Renal pelvis (tissue), 1 donor: ENCODE measurements at regions not wholly inside any gene's neighbourhood (a gene's known extent, or its start where the extent isn't known, plus 50 kb on each side); places are given as distances from the start of the nearest gene placed in this dataset.

ENCODE experiments used
- DNase-seq: peaks from one replicate; pipeline ENCODE4 v3.0.0-alpha.2; 2013

DNA sequence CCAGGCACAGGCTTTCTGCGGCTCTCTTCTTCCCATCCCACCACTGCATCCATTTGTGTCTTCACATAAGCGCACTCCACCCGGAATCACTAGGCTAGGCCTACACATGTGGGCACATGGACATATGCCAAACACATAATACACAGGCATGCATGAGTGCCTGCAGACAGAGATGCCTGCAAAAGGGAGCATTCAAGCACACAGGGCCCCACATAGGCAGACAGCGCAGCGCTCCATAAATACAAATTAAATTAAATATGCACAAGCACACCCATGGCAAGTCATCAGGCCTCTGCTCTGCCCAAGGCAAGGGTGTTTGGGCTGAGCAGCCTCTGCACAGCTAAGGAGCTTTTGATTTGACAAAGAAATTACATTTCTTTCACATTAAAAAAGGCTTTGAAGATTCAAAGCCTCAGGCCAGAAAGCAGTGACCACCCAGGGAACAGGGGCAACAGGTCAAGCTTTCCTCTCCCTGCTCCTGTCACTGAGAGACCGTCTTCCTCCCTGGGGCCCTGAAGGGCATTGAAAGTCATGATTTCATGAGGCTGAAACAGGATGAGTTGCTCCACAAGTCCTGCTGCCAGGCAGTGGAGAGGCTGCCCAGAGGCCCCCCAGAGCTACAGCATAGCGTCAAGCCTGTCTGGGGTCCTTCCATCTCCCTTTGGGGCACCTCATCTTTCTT, 134.2 kb upstream of the LRFN2 start:
- DNase-seq: no peak

DNA sequence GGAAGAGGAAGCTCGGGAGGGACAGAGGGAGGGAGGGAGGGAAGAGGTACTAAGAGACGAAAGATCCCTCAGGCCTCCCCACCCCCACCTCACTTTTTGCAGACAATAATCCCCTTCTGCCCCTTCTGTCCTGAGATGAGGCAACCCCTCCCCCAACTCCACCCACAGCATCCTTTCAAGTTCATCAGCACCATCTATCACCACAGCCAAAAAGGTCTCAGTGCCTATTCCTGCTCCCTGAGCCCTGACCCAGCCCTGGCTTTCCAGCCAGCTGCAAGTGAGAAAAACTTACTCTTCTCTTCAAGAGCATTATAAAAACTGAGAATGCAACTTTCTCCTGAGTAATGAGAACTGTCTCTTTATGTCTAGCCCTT, 133.2 kb upstream of the LRFN2 start:
- DNase-seq: no peak

DNA sequence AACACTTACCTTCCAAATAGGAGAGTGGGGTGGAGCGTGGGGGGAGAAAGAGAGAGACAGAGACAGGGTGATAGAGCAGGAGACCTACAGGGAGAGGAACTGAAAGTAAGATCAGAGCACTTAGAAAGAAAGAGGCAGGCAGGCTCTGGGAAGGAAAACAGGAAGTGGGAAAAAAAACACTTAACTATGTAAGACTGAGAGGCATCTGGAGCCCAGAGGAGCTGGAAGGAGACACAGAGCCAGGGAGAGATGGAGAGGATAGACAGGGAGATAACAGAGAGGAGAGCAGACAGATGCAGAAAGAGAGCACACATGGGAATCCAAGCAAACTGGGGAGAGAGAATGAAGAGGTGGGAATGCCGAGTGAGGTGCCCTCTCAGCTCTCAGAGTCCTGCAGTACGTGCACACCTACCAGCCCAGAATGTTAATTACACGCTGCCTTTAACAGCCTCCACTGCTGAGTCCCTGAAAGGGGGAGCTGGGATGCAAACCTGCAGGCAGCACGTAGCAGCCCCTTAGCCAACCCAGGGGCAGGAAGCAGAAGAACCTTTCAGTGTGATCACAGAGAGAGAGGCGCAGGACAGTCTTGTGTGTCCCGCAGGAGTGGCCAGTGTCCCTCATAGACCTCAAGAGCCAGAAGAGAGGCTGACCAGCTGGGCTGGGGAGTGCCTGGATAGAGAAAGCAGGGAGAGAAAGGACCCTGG, 132.7 kb upstream of the LRFN2 start:
- no peak for DNase-seq

DNA sequence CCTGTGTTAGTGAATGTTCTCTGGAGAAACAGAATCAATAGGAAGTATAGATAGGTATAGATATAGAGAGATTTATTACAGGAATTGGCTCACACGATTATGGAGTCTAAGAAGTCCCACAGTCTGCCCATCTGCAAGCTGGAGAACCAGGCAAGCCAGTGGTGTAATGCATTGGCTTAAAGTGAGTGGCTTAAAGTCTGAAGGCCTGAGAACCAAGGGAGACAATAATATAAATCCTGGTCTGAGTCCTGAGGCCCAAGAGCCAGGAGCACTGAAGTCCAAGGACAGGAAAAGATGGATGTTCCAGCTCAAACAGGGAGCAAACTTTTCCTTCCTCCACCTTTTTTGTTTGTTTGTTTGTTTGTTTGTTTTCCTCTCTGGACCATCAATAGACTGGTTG, 131.2 kb upstream of the LRFN2 start:
- no peak for DNase-seq

DNA sequence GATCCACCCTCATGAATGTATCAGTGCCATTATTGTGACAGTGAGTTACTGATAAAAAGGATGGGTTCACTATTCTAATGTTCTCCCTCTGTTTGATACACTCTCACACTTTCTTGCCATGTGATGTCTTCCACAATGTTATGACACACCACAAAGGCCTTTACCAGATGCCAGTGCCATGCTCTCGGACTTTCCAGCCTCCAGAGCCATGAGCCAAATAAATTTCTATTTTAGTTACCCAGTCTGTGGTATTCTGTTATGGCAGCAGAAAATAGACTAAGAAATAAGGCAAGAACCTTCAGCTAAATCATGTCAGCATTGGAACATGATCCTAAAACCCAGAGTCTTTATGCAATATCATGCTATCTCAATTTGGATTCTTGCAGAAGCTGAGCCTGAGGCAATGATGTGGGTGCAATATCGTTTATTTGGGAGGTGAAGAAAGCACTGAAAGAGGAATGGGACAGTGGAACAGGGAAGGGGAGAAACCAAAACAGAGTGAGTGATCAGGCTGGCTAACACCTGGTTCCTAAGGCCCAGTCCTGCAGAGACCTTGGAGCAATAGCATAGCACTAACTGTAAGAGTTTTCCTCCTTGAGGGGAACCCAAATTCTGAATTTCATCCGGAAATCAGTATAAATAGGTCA, 130.4 kb upstream of the LRFN2 start:
- no peak for DNase-seq

DNA sequence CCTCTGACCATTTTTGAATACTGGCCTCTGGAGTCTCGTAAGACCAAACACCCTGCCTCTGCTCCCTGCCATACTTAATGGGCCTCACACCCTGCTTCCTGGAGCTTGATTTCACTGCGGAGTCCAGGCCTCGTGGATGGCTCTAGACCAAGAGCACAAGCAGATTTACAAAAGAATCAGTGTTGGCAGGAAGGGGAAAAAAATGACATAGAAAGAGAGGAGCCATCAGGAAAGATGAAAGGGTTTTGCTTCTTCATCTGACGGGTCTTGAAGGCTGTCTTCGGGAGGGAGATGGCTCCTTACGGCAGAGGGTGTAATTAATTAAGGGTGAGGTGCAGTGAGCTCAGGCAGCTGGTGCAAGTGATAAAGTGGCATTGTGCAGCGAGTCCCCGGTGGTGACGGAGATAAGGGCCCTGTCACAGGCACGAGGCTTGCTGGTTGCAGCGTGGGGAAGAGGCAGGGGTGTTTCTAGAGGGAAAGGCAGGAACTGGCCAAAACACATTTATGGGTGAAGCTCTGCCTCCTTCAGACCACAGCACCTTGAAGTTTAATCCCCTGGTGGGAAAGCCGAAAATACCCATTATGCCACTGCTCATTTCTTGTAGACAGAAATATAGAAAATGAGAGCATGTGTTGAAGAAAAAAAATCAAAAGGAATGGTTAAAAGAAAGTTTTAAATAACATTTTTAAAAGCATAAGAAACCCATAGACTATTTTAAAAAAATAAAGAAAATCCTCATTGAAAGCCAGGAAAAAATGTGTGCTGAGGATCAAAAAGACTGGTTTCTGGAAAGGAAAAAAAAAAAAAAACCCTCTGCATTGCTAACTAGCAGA, 128.6 kb upstream of the LRFN2 start:
- no peak for DNase-seq

DNA sequence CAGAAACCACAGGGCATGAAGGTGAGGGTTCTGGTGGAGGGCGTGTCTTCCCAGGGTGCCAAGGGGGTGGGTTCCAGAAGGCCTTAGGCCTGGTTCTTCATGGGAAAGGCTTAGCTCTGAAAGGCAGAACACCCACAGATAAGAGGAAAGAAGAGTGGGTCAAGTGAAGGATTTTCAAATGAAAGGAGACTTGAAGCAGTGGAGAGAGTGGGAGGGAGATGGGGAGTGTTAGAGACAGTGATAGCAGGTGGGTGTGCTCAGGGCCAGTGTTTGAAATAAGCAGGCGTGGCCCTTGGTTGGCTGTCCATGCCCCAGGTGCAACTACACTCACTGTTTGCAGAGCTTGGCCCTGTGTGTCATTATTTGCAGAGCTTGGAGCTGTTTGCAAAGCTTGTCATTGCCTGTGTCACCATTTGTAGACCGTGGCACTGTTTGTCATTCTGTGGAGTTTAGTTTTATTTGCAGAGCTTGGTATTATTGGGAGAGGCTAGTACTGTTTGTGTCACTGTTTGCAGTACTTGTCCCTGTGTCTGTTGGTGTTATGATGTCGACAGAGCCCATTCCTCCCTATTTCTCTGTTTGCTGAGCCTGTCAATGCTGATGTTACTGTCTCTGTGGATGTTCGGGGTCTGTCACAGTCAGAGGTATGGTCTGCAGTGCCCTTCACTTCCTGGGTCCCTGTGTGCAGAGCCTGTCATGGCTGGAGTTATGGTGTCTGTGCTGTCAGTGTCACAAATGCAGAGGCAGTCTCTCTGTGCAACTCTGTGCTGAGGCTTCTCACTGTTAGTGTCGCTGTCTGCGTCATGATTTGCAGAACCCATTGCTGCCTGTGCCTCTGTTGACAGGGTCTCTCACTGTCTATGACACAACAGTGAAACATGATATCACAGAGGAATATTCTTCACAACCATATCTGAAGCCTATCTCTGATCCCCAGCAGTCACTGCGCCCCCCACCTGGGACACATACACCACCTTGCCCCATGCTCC, 127.7 kb upstream of the LRFN2 start:
- no peak for DNase-seq

DNA sequence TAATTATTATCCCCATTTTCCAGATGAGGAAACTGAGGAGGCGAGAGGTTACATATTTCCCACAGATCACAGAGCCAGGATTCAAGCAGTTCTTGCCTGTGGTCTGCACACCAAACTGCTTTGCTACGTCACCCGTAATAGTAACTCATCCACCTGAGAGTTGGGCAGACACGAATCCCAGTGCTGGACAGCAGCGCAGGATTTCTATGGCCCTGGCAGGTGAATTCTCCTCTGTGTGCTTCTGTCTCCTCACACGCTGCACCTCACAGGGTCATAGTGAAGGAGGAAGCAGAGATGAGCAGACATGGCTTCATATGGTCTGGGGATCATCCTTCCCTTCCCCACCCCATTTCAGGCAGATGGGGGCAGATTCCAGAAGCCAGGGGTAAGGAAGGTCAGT, 127.0 kb upstream of the LRFN2 start:
- no peak for DNase-seq

DNA sequence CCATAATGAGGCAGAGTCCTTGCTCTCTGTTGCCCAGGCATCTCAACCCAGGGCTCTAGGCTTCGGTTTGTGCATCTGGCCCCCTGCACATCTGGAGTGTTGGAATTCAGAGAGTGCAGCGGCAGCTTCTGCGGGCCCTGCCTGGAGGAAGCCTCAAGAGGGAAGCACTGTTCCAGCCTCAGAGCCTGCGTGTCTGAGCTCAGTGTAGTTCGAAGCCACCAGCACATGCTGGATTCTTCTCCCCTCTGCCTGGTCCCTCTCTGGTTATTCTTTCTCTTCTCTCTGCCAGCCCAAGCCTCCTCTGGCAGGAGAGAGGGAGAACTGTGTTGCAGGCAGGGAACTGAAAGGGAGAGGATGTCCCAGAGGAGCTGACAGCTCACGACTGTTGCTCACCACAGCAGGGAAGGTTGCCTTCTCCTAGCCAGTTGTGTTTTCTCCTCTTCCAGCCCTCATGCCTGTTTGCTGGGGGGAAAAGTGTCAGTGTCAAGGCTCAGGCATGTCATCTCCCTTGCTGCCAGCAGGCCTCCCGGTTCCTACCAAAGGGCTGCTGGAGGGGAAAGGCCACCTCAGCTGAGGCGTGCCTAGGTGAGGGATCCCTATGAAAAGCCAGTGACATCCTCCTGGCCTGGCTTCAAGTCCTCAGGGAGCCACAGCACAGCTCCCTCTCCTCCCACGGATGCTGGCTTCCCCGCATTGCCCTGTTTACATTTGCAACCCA, 126.0 kb upstream of the LRFN2 start:
- DNase-seq: no peak

DNA sequence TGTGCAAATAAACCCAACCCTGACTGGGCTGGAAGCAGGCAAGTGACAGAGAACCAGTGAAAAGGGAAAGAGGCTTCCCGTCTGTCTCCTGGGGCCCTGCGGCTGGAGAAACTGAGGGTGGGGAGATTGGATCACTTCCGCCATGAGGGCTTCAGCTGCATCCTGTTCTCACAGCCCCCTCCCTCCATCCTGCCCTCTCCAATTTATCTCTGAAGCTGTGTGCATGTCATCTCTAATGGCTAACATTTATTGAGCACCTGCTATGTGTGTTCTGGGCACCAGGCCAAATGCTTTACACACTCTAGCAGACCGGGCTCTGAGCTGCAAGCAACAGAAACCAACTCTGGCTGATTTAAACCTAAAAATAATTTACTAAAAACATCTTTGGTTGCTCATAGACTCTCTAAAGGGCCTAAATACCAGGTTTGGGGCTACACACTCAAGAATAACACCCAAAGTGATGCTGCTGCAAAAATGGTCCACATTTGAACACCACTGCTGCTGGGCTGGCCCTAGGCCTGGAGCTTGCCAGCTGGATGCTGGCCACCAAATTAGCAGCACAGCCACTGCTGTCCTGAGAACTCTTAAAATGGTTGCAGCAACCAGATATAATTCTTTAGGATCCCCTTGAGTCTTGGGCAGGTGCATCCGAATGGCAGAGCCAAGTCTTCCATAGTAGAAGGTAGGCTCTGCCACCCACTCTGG, 123.6 kb upstream of the LRFN2 start:
- no peak for DNase-seq

DNA sequence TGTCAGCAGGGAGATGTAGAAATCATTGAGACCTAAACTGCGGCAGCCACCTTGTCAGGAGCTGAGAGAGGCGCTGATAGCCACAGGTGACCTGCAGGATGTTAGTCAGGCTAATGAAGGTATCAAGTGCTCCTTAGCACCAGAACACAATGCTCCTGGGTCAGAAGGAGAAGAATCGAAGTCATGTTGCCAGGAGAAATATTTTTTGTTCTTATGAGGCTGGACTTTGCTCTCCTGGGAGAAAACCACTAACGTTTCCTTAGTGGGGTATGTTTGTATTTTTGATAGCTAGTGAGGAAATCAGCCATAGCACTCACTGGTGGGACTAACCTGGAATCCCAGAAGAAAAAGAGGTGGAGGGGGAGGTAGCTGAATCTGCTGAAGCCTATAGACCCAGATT, 120.9 kb upstream of the LRFN2 start:
- no peak for DNase-seq

DNA sequence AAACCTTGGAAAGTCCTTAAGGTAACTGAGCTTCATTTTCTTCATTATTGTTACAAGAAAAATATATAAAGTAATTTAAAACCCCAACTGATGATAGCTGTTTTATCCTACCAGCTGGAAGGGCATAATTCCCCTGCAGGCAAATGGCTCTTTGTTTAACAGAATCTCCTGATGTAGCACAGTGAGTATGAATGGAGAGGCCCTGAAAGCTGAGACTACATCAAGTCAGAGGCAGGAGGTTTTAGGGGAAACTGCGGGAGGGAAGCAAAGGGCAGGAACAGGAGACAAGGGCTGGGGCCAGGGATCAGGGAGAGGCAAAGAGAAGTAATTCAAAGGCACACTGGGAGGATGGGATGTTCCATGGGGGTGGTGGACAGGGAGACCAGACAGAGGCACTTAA, 119.0 kb upstream of the LRFN2 start:
- no peak for DNase-seq

DNA sequence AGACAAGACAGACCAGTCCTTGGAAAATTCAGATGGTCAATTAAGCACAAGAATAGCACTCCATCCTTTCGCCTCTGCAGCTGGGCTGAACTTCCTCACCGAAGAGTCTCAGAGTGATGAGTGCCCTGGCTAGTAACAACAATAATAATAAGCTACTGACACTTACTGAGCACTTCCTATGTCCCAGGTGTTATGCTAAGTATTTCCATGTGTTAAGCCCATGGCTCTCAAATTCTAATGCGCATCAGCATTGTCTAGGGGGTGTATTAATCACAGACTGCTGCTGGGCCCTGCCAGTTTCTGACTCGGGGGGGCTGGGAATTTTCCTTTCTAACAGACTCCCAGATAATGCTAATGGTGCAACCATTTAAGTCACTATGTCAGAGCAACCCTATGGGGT, 118.2 kb upstream of the LRFN2 start:
- no peak for DNase-seq

DNA sequence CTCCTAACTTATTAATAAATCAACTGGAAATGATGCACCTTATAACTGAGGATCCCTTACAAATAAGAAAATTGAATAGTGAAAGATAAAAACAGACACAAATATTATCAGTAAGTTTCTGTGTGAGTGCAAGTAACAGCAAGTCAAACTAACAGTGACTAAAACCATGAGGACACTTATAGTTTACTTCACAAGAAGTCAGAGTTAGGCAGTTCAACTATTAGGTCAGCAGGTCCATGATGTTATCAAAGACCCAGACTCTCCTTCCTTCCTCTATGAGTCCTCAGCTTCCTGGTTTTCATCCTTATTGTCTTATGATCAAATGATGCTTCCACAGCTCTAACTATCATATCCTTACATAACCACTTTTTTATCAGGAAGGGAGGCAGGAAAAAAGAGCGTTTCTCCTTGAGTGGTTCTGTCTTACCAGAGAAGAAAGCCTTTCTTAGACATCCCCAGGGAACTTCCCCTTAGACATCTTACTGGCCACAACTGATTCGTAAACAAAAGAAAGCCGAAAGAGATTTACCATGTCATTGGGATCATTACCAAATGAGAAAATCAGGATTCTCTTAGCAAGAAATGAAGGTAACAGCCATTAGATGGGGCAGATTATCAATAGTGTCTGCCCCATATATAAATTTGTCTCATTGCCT, 114.3 kb upstream of the LRFN2 start:
- DNase-seq: no peak

DNA sequence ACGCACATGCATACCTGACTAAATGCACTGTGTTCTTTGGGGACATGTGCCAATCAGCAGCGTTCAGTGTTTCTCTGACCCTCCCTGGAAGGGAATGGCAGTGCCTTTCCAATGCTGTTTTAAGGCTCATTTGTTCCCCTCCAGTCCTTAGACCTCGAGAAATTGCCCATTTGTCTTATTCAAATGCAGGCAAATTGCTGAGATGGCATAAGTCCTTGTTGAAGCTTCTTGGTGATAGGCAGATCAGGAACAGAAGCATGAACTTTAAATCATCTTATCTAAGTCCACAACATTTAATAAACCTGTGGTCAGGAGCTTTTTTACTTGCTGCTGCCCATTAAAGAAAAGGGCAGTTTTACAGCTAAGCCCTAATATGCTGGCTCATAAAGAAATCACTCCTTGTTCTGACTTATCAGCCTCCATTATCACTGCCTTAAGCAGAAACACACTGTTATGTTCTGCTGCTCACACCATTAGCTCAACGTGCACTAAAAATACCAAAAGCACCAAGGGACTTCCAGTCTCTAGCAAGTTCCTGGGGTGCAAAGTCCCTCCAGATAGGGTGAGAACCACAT, 112.9 kb upstream of the LRFN2 start:
- no peak for DNase-seq

DNA sequence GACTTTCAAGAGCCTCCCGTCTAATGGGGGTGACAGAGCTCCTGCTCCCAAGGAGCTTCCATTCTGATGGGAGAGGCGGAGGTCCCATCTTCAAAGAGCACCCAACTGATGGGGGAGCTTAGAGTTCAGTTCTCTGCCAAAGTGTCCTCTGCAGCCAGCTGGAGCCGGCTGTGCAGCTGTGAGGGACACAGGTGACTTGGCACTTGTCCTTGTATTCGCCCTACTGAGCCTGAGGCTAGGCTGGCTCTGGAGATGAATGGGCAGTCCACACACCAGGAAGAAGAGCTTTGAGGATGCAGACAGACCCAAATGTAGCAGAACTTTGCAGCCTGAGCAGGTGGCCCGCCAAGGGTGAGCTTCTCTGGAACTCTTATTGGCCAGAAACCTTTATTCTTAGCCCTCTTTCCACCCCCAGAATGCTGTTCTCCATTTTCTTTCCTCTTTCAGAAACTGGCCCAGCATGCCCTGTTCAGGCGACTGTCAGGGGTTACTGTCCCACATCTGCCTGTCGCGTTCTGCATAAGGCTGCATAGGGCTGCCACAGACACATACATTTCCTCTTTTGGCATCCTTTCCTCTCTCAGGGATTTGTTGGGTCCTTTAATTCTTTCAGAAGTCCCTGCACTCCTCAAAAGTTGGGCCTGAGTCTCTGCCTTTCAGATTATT, 108.7 kb upstream of the LRFN2 start:
- DNase-seq: no peak

DNA sequence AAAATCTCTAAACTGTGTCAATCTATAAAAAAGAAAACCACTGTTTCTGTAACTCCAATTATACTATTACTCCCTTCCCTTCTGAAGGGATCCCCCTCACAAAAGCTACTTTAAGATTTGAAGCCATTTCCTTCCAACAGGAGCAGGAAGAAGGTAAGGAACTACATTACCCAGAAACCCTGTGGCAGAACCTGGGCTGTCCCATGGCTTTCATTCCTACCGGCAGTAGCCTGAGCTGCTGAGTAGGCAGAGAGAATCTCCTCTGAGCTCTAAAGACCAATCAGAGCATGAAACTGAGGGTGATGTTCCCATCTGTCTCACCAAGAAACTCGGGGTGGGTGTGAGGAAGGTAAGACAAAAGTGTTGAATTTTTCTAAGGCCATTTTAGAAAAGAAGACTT, 108.0 kb upstream of the LRFN2 start:
- DNase-seq: no peak

DNA sequence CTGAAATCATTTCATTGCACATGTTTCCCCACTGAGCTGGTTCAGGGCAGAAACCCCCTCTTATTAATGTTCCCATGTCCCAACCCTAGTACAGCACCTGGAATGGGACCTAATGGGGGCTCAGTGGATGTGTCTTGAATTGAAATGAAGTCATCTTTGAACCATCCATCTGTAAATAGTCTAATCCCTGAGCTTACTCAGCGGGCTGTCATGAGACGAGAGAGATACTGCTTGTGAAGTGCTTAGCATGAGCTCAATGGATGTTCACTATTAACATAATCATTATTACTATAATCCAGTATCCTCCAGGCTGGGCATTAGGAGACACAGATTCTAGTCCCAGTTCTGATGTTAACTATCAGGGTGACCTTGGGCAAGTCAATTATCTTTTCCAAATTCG, 106.6 kb upstream of the LRFN2 start:
- DNase-seq: no peak

DNA sequence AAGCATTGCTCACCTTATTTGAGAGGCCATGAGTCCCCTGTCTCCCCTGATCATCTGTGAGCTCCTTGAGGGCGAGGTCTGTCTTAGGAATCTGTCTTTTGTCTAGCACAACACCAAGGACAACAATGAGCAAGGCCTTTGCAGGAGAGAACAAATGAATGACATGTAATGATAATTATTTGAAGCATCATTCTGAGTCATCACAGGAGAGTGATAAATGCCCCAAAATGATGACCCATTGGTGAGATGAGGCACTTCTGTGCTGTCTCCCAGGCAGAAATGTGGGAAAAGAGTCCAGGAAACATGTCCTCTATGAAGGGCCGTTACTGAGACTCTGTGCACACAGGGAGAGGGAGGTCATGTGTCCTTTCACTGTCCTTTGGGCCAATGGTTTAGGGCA, 105.2 kb upstream of the LRFN2 start:
- no peak for DNase-seq
